AG09319 (cell line): ENCODE measurements at regions not wholly inside any gene's neighbourhood (a gene's known extent, or its start where the extent isn't known, plus 50 kb on each side); places are given as distances from the start of the nearest gene placed in this dataset.
"Not testable (repeated sequence)": the region's sequence is repeated elsewhere in the genome, so short reads cannot be mapped to it uniquely, and the experiment has no call there.

ENCODE experiments used
- DNase-seq: peaks from one replicate; pipeline ENCODE4 v3.0.0-alpha.2; 2010; ENCODE audit warnings: low read depth; ENCODE audit errors: extremely low read depth
- TF ChIP-seq, protein P1 (sequence below): IDR thresholded peaks from 2 replicates; pipeline ENCODE4 v1.5.1; 2011; ENCODE audit warnings: low read depth, mild to moderate bottlenecking, inconsistent platforms, low read length, moderate library complexity

DNA sequence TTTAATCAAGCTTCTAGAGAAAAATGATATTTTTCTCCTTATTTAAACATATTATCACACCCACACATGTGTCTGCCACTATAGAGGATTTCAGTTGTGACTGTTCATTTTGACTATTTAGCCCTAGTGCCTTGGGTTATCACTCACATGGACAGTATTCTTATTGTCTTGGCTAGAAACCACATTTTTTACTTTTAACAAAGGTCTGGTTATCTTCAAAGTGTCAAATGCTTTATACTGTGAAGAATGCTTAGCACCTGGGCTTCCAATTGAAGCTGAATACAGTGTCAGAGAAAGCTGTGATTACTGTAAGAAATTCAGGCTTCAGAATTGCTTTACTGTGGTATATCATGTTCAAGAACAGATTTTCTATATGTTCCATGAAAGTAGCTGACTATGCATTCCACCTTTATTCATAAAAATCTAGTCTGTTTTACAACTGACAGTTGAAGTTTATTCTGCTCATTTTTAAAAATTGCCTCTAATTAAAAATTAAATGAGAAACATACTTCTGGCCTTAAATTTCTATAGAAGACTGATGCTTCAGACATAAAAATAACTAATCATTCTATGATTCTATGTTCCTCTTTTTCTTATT, 278.6 kb downstream of the SEMA3D start:
- TF ChIP-seq, protein P1, sequence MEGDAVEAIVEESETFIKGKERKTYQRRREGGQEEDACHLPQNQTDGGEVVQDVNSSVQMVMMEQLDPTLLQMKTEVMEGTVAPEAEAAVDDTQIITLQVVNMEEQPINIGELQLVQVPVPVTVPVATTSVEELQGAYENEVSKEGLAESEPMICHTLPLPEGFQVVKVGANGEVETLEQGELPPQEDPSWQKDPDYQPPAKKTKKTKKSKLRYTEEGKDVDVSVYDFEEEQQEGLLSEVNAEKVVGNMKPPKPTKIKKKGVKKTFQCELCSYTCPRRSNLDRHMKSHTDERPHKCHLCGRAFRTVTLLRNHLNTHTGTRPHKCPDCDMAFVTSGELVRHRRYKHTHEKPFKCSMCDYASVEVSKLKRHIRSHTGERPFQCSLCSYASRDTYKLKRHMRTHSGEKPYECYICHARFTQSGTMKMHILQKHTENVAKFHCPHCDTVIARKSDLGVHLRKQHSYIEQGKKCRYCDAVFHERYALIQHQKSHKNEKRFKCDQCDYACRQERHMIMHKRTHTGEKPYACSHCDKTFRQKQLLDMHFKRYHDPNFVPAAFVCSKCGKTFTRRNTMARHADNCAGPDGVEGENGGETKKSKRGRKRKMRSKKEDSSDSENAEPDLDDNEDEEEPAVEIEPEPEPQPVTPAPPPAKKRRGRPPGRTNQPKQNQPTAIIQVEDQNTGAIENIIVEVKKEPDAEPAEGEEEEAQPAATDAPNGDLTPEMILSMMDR = no peak

DNA sequence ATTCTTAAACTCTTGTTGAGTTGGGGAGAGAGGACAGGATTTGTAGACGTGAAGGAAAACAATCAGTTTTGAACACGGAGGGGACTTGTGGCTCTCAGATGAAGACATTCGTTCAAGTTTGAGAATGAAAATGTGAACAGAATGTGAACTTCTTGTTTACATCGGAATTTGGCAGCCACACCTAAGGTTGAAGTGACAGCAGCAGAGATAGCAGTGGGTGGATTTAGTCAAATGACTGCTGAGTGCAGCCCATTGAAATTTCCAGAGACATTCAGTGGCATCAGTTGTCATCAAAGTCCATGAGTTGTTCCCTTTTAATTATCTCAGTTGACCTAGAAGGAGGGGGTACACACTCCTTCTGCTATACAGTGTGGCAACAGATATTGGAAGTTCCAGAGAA, 280.0 kb downstream of the SEMA3D start:
- DNase-seq = no peak
- TF ChIP-seq, protein P1 = no peak

More for the DNA sequence above, 278.6 kb downstream of the SEMA3D start:
- no peak for DNase-seq

DNA sequence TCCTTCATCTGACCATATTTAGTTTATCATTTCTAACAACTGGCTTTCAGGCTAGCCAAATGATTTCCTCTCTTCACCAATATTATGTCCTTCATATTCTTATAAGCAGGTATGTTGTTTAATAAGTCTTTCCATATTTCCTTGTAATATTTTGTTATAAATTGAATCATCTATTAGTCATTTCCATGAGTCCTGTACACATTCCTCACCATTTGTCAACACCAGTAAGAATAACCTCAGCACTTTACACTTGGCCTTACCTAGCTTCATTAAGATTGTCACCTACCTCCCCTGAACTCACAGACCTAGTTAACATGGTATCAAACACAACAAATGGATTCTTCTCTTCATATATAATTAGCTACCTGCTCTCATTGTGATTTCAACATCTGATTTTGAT, 282.3 kb downstream of the SEMA3D start:
- no peak for DNase-seq
- TF ChIP-seq, protein P1 = no peak

DNA sequence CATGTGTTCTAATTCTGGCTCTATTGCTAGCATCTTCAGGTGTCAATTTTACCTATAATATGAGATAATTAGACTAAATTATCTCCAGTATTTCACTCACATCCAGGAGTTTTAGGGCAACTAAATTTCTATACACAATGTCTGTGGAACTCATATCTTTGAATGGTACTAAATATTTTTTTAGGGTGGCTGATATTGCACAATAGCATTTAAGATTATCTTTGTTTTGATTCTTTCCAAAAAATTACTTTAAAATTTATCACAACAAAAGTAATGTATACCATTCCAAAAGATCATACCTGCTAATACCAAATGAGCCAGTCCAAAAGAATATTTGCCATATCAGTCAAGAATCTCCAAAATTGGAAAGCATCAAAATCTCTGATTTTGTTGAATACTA, 285.5 kb downstream of the SEMA3D start:
- TF ChIP-seq, protein P1 = no peak
- no peak for DNase-seq

DNA sequence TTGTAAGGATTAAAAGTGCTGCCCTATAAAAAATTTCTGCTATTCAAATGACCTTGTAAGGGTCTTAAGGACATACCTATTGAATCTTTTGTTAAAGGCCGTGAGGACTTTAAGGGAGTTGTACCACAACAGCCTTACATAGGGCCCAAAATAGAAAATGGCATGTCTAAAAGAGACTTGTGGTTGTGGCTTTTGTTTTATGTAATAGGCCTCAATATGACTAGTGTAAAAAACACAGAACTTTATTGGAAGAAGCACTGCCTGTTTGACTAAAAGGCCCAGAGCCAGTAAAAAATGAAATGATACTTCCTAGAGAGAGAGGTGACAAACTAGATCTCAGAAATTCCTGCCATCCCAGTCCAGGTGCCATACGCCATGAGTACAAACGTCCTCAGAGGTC, 286.6 kb downstream of the SEMA3D start:
- TF ChIP-seq, protein P1 = no peak
- DNase-seq = no peak

DNA sequence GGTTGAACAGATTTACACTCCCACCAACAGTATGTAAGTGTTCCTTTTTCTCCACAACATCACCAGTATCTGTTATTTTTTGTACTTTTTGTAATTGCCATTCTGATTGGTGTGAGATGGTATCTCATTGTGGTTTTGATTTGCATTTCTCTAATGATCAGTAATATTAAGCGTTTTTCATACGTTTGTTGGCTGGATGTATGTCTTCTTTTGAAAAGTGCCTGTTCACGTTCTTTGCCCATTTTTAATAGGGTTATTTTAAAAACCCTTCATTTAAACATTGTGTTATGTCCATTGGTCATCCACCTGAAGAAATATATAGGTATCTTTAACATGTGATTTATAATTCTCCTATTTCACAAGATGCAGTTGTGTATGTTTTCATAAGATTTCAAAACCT, 291.3 kb downstream of the SEMA3D start:
- TF ChIP-seq, protein P1 = no peak
- no peak for DNase-seq

DNA sequence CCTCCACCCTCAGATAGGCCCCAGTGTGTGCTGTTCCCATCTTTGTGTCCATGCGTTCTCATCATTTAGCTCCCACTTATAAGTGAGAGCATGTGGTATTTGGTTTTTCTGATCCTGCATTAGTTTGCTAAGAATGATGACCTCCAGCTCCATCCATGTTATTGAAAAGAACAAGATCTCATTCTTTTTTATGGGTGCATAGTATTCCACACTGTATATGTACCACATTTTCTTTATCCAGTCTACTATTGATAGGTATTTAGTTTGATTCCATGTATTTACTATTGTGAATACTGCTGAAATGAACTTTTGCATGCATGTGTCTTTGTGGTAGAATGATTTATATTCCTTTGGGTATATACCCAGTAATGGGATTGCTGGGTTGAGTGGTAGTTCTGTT, 303.3 kb downstream of the SEMA3D start:
- not testable (repeated sequence) for DNase-seq

DNA sequence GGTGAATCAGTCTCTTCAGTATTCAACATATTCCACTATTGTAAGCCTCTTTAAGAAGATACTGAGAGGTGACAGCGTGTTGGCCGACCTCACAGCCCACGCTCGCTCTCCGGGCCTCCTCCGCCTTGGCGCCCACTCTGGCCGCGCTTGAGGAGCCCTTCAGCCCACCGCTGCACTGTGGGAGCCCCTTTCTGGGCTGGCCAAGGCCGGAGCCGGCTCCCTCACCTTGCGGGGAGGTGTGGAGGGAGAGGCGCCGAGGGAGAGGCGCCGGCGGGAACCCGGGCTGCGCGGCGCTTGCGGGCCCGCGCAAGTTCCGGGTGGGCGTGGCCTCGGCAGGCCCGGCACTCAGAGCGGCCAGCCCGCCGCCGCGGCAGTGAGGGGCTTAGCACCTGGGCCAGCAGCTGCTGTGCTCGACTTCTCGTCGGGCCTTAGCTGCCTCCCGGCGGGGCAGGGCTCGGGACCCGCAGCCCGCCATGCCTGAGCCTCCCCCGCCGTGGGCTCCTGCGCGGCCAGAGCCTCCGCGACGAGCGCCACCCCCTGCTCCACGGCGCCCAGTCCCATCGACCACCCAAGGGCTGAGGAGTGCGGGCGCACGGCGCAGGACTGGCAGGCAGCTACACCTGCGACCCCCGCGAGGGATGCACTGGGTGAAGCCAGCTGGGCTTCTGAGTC, 306.4 kb downstream of the SEMA3D start:
- DNase-seq = not testable (repeated sequence)
